ENCODE measurements at regions not wholly inside any gene's neighbourhood (a gene's known extent, or its start where the extent isn't known, plus 50 kb on each side); places are given as distances from the start of the nearest gene placed in this dataset.
"Not testable (repeated sequence)": the region's sequence is repeated elsewhere in the genome, so short reads cannot be mapped to it uniquely, and the experiment has no call there.

GRCh38 chrX:86887341-86887740 lies 630.3 kb upstream of the KLHL4 start:
- Histone ChIP-seq H3K27ac (no peak overlapping the region), H3K4me1 (replicated peaks in 1 of 2) (no peaks in the 10 kb centered on the region), H3K4me3 (no peak overlapping the region)
- ATAC-seq (replicated peaks in 6 of 8), result no peak
- WGBS, 10 experiments, result 0 to 14% (median 0%) methylated on average over 1 of the region's 1 CpG; no CpG with 5 or more reads in 5 of the 10 experiments
- in situ Hi-C loops (cut with MboI; ENCODE audit: low pct_unique_long_range_greater_than_20kb in 2 of 9, low sequenced_read_pairs in 9 of 9, unreplicated experiment in 9 of 9), result no loop called here

- 80% methylated on average over 1 of the region's 2 CpGs; no CpG with 5 or more reads in 9 of the 10 experiments for WGBS, 10 experiments
- no peak for ATAC-seq (replicated peaks in 6 of 8)
- no peaks in the 10 kb centered on the region for H3K4me1 ChIP-seq (replicated peaks in 1 of 2)
- no peak overlapping the region for H3K27ac ChIP-seq
- in situ Hi-C loops (cut with MboI; ENCODE audit: low pct_unique_long_range_greater_than_20kb in 2 of 9, low sequenced_read_pairs in 9 of 9, unreplicated experiment in 9 of 9), result no loop called here
- H3K4me3 ChIP-seq, result no peak overlapping the region
Observed at GRCh38 chrX:86910027-86910426, 607.6 kb upstream of the KLHL4 start.

- no peak overlapping the region for H3K4me3 ChIP-seq
- ATAC-seq (replicated peaks in 6 of 8), result no peak
- no peaks in the 10 kb centered on the region for H3K4me1 ChIP-seq (replicated peaks in 1 of 2)
- 0 to 75% methylated on average over 1 to 3 of the region's 4 CpGs; no CpG with 5 or more reads in 8 of the 10 experiments for WGBS, 10 experiments
- no peak overlapping the region for H3K27ac ChIP-seq
- in situ Hi-C loops (cut with MboI; ENCODE audit: low pct_unique_long_range_greater_than_20kb in 2 of 9, low sequenced_read_pairs in 9 of 9, unreplicated experiment in 9 of 9), result no loop called here
Observed at GRCh38 chrX:86910602-86911311, 606.8 kb upstream of the KLHL4 start.

GRCh38 chrX:86914569-86914968 lies 603.0 kb upstream of the KLHL4 start:
- Histone ChIP-seq H3K27ac (no peak overlapping the region), H3K4me1 (replicated peaks in 1 of 2) (no peaks in the 10 kb centered on the region), H3K4me3 (no peak overlapping the region)
- in situ Hi-C loops (cut with MboI; ENCODE audit: low pct_unique_long_range_greater_than_20kb in 2 of 9, low sequenced_read_pairs in 9 of 9, unreplicated experiment in 9 of 9), result no loop called here
- WGBS, 10 experiments, result 0 to 100% (median 80%) methylated on average over 1 of the region's 1 CpG; no CpG with 5 or more reads in 7 of the 10 experiments
- ATAC-seq (replicated peaks in 6 of 8), result no peak

GRCh38 chrX:86917959-86918358 lies 599.6 kb upstream of the KLHL4 start:
- in situ Hi-C loops (cut with MboI; ENCODE audit: low pct_unique_long_range_greater_than_20kb in 2 of 9, low sequenced_read_pairs in 9 of 9, unreplicated experiment in 9 of 9), result no loop called here
- Histone ChIP-seq H3K27ac (no peak overlapping the region), H3K4me3 (no peak overlapping the region), H3K4me1 (replicated peaks in 1 of 2) (no peaks in the 10 kb centered on the region)
- 0 to 88% (median 60%) methylated on average over 1 to 2 of the region's 2 CpGs; no CpG with 5 or more reads in 7 of the 10 experiments for WGBS, 10 experiments
- no peak for ATAC-seq (replicated peaks in 6 of 8)

- H3K4me3 ChIP-seq, result no peak overlapping the region
- in situ Hi-C loops (cut with MboI; ENCODE audit: low pct_unique_long_range_greater_than_20kb in 2 of 9, low sequenced_read_pairs in 9 of 9, unreplicated experiment in 9 of 9), result loop anchor here in 1 of 9 experiments (25.0 kb wide), 1 partner anchor 793 kb away; the partner anchor contains the start of gene DACH2
- no peak for ATAC-seq (replicated peaks in 6 of 8)
Observed at GRCh38 chrX:86930419-86930818, 587.2 kb upstream of the KLHL4 start.

GRCh38 chrX:86935988-86936387 lies 581.6 kb upstream of the KLHL4 start:
- ATAC-seq (replicated peaks in 6 of 8), result no peak
- no peaks in the 10 kb centered on the region for H3K4me1 ChIP-seq (replicated peaks in 1 of 2)
- WGBS, 10 experiments, result 0 to 100% (median 0%) methylated on average over 1 to 3 of the region's 5 CpGs; no CpG with 5 or more reads in 7 of the 10 experiments
- no peak overlapping the region for H3K27ac ChIP-seq
- in situ Hi-C loops (cut with MboI; ENCODE audit: low pct_unique_long_range_greater_than_20kb in 2 of 9, low sequenced_read_pairs in 9 of 9, unreplicated experiment in 9 of 9), result loop anchor here in 1 of 9 experiments (25.0 kb wide), 1 partner anchor 799 kb away; the partner anchor contains the start of gene DACH2
- no peak overlapping the region for H3K4me3 ChIP-seq

More at GRCh38 chrX:86930419-86930818, 587.2 kb upstream of the KLHL4 start:
- Histone ChIP-seq H3K4me1 (replicated peaks in 1 of 2) (no peaks in the 10 kb centered on the region), H3K27ac (no peak overlapping the region)
- WGBS, 10 experiments, result 20 to 89% (median 67%) methylated on average over 1 of the region's 1 CpG; no CpG with 5 or more reads in 7 of the 10 experiments

- peak in 2 of 8 experiments; percentile 23 to 41 for ATAC-seq (replicated peaks in 6 of 8)
- in situ Hi-C loops (cut with MboI; ENCODE audit: low pct_unique_long_range_greater_than_20kb in 2 of 9, low sequenced_read_pairs in 9 of 9, unreplicated experiment in 9 of 9), result loop anchor here in 1 of 9 experiments (25.0 kb wide), 1 partner anchor 809 kb away; the partner anchor contains the start of gene DACH2
Observed at GRCh38 chrX:86946569-86946968, 571.0 kb upstream of the KLHL4 start.

GRCh38 chrX:86964321-86964720 lies 553.3 kb upstream of the KLHL4 start:
- Histone ChIP-seq H3K4me1 (replicated peaks in 1 of 2) (no peaks in the 10 kb centered on the region), H3K27ac (no peak overlapping the region), H3K4me3 (no peak overlapping the region)
- in situ Hi-C loops (cut with MboI; ENCODE audit: low pct_unique_long_range_greater_than_20kb in 2 of 9, low sequenced_read_pairs in 9 of 9, unreplicated experiment in 9 of 9), result no loop called here
- ATAC-seq (replicated peaks in 6 of 8), result no peak

More at GRCh38 chrX:86946569-86946968, 571.0 kb upstream of the KLHL4 start:
- WGBS, 10 experiments, result 0 to 57% (median 0%) methylated on average over 1 of the region's 1 CpG; no CpG with 5 or more reads in 3 of the 10 experiments
- no peaks in the 10 kb centered on the region for H3K4me1 ChIP-seq (replicated peaks in 1 of 2)
- no peak overlapping the region for H3K4me3 ChIP-seq
- H3K27ac ChIP-seq, result no peak overlapping the region

- no CpG with 5 or more reads among the region's 2 CpGs for WGBS, 10 experiments
- no peak overlapping the region for H3K4me3 ChIP-seq
- H3K27ac ChIP-seq, result no peak overlapping the region
- no peaks in the 10 kb centered on the region for H3K4me1 ChIP-seq (replicated peaks in 1 of 2)
- peak in 2 of 8 experiments; percentile 37 to 50 for ATAC-seq (replicated peaks in 6 of 8)
- in situ Hi-C loops (cut with MboI; ENCODE audit: low pct_unique_long_range_greater_than_20kb in 2 of 9, low sequenced_read_pairs in 9 of 9, unreplicated experiment in 9 of 9), result no loop called here
Observed at GRCh38 chrX:86981326-86981879, 536.2 kb upstream of the KLHL4 start.

- in situ Hi-C loops (cut with MboI; ENCODE audit: low pct_unique_long_range_greater_than_20kb in 2 of 9, low sequenced_read_pairs in 9 of 9, unreplicated experiment in 9 of 9); H3K27ac ChIP-seq; H3K4me3 ChIP-seq; ATAC-seq (replicated peaks in 6 of 8); H3K4me1 ChIP-seq (replicated peaks in 1 of 2): not testable (repeated sequence)
- WGBS, 10 experiments, result 0 to 83% (median 61%) methylated on average over 1 of the region's 4 CpGs; no CpG with 5 or more reads in 4 of the 10 experiments
Observed at GRCh38 chrX:86987351-86987750, 530.3 kb upstream of the KLHL4 start.

GRCh38 chrX:87003031-87003430 lies 514.6 kb upstream of the KLHL4 start:
- Histone ChIP-seq H3K27ac (no peak overlapping the region), H3K4me3 (no peak overlapping the region), H3K4me1 (replicated peaks in 1 of 2) (no peaks in the 10 kb centered on the region)
- no peak for ATAC-seq (replicated peaks in 6 of 8)
- in situ Hi-C loops (cut with MboI; ENCODE audit: low pct_unique_long_range_greater_than_20kb in 2 of 9, low sequenced_read_pairs in 9 of 9, unreplicated experiment in 9 of 9), result no loop called here

GRCh38 chrX:87005183-87005582 lies 512.4 kb upstream of the KLHL4 start:
- Histone ChIP-seq H3K27ac (no peak overlapping the region), H3K4me3 (no peak overlapping the region), H3K4me1 (replicated peaks in 1 of 2) (no peaks in the 10 kb centered on the region)
- in situ Hi-C loops (cut with MboI; ENCODE audit: low pct_unique_long_range_greater_than_20kb in 2 of 9, low sequenced_read_pairs in 9 of 9, unreplicated experiment in 9 of 9), result no loop called here
- 0 to 100% (median 62%) methylated on average over 2 to 3 of the region's 3 CpGs; no CpG with 5 or more reads in 2 of the 10 experiments for WGBS, 10 experiments
- ATAC-seq (replicated peaks in 6 of 8), result no peak

GRCh38 chrX:87005885-87006284 lies 511.7 kb upstream of the KLHL4 start:
- in situ Hi-C loops (cut with MboI; ENCODE audit: low pct_unique_long_range_greater_than_20kb in 2 of 9, low sequenced_read_pairs in 9 of 9, unreplicated experiment in 9 of 9), result no loop called here
- no peaks in the 10 kb centered on the region for H3K4me1 ChIP-seq (replicated peaks in 1 of 2)
- ATAC-seq (replicated peaks in 6 of 8), result no peak
- H3K4me3 ChIP-seq, result no peak overlapping the region
- H3K27ac ChIP-seq, result no peak overlapping the region

Data from motor neuron (in vitro differentiated cells).